IMR-90 (cell line): ENCODE measurements at regions not wholly inside any gene's neighbourhood (a gene's known extent, or its start where the extent isn't known, plus 50 kb on each side); places are given as distances from the start of the nearest gene placed in this dataset.

ENCODE experiments used
- ATAC-seq: fragments of 200-7000 bp; cut with Tn5 transposase; 2 replicates; pipeline ENCODE4 v1.9.1; 2020; ENCODE audit warnings: low read depth, mild to moderate bottlenecking, moderate library complexity
- BruUV-seq: library from RNA; stranded (reverse); fragments of 400-500 nt; replicated peaks from 2 replicates; lab custom pipeline; 2021; lab: Mats Ljungman, UMichigan
- CTCF ChIA-PET: fragments of 300-600 bp; formaldehyde crosslinking; extraction: SDS; loops from one replicate; lab custom pipeline; 2021; ENCODE audit warnings: antibody characterized with exemption; lab: Yijun Ruan, JAX
- POLR2A ChIA-PET: fragments of 300-600 bp; sonication (Branson Sonifier 250); formaldehyde crosslinking; loops from one replicate; lab custom pipeline; 2022; ENCODE audit warnings: antibody characterized with exemption; ENCODE audit not compliant: unreplicated experiment; lab: Charles Lee
- DNase-seq: peaks from one replicate; pipeline ENCODE4 v3.0.0; 2013
- H2AFZ ChIP-seq: replicated peaks from 2 replicates; pipeline ENCODE3; 2013; ENCODE audit warnings: low read length, mild to moderate bottlenecking; ENCODE audit not compliant: poor library complexity
- H2AK5ac ChIP-seq: 2 replicates; pipeline ENCODE4 v1.6.1; 2013; ENCODE audit warnings: low read depth, low read length, inconsistent platforms
- H2AK9ac ChIP-seq: replicated peaks from 2 replicates; pipeline ENCODE3; 2013; ENCODE audit warnings: mild to moderate bottlenecking, low read depth, low read length, moderate library complexity; ENCODE audit not compliant: poor library complexity
- H2BK120ac ChIP-seq: 2 replicates; pipeline ENCODE4 v1.6.1; 2013; ENCODE audit warnings: low read depth, low read length, inconsistent platforms
- H2BK15ac ChIP-seq: 3 replicates; pipeline ENCODE4 v1.6.1; 2013; ENCODE audit warnings: low read depth, low read length, inconsistent platforms
- H2BK20ac ChIP-seq: 2 replicates; pipeline ENCODE4 v1.6.1; 2013; ENCODE audit warnings: low read depth, mild to moderate bottlenecking, inconsistent platforms, low read length, moderate library complexity
- H2BK5ac ChIP-seq: 2 replicates; pipeline ENCODE4 v1.6.1; 2013; ENCODE audit warnings: mild to moderate bottlenecking, low read depth, low read length, inconsistent platforms; ENCODE audit not compliant: poor library complexity, severe bottlenecking
- H3K14ac ChIP-seq: replicated peaks from 2 replicates; pipeline ENCODE4 v1.6.1; 2013; ENCODE audit warnings: low read depth, low read length, inconsistent platforms
- H3K18ac ChIP-seq: 2 replicates; pipeline ENCODE4 v1.6.1; 2013; ENCODE audit warnings: low read depth, low read length, control low read depth
- H3K23ac ChIP-seq: 2 replicates; pipeline ENCODE4 v1.6.1; 2013; ENCODE audit warnings: low read depth, low read length, inconsistent platforms
- H3K27ac ChIP-seq: 2 replicates; pipeline ENCODE4 v1.5.1; 2013; ENCODE audit warnings: mild to moderate bottlenecking, control low read depth, low read length; ENCODE audit not compliant: insufficient read depth
- H3K27me3 ChIP-seq: 2 replicates; pipeline ENCODE4 v1.6.1; 2013; ENCODE audit warnings: low read length; ENCODE audit not compliant: control insufficient read depth, insufficient read depth
- H3K36me3 ChIP-seq: 2 replicates; pipeline ENCODE4 v1.6.1; 2013; ENCODE audit warnings: low read length, mixed read lengths; ENCODE audit not compliant: control insufficient read depth, insufficient read depth
- H3K4ac ChIP-seq: 2 replicates; pipeline ENCODE4 v1.6.1; 2013; ENCODE audit warnings: low read depth, low read length, inconsistent platforms
- H3K4me1 ChIP-seq: 2 replicates; pipeline ENCODE4 v1.6.1; 2013; ENCODE audit warnings: low read length, mixed read lengths; ENCODE audit not compliant: control insufficient read depth, insufficient read depth
- H3K4me2 ChIP-seq: 2 replicates; pipeline ENCODE4 v1.6.1; 2013; ENCODE audit warnings: low read depth, mild to moderate bottlenecking, control low read depth, low read length, moderate library complexity
- H3K4me3 ChIP-seq: 2 replicates; pipeline ENCODE4 v1.5.1; 2013; ENCODE audit warnings: low read depth, mild to moderate bottlenecking, control low read depth, low read length, moderate library complexity; ENCODE audit not compliant: insufficient read depth
- H3K56ac ChIP-seq: 2 replicates; pipeline ENCODE4 v1.6.1; 2013; ENCODE audit warnings: low read length, inconsistent platforms; ENCODE audit not compliant: insufficient read depth; ENCODE audit errors: extremely low read depth
- H3K79me1 ChIP-seq, 2 experiments: 2 replicates each; pipeline ENCODE4 v1.6.1; 2013; ENCODE audit warnings: low read length in 2 of 2, inconsistent platforms in 1 of 2, low read depth in 1 of 2
- H3K9ac ChIP-seq: 2 replicates; pipeline ENCODE4 v1.6.1; 2013; ENCODE audit warnings: low read depth, low read length, control low read depth
- H3K9me1 ChIP-seq: 2 replicates; pipeline ENCODE4 v1.6.1; 2013; ENCODE audit warnings: low read length, inconsistent platforms; ENCODE audit not compliant: insufficient read depth
- H3K9me3 ChIP-seq: 2 replicates; pipeline ENCODE4 v1.6.1; 2013; ENCODE audit warnings: low read length; ENCODE audit not compliant: control insufficient read depth, insufficient read depth
- H4K20me1 ChIP-seq: 2 replicates; pipeline ENCODE4 v1.6.1; 2013; ENCODE audit warnings: low read length, inconsistent platforms; ENCODE audit not compliant: insufficient read depth
- H4K5ac ChIP-seq: 2 replicates; pipeline ENCODE4 v1.6.1; 2013; ENCODE audit warnings: mild to moderate bottlenecking, low read depth, low read length, control low read depth
- H4K8ac ChIP-seq, 2 experiments: 2 replicates each; pipeline ENCODE4 v1.6.1; 2013; ENCODE audit warnings: low read depth in 2 of 2, low read length in 2 of 2, control low read depth in 1 of 2, inconsistent platforms in 1 of 2
- H4K91ac ChIP-seq: 2 replicates; pipeline ENCODE4 v1.6.1; 2013; ENCODE audit warnings: low read depth, low read length, inconsistent platforms; ENCODE audit not compliant: insufficient read depth
- CEBPB ChIP-seq: IDR thresholded peaks from 2 replicates; pipeline ENCODE4 v1.6.1; 2012; ENCODE audit warnings: low read depth, low read length, improper control_type of control experiment
- CHD1 ChIP-seq: IDR thresholded peaks from 2 replicates; pipeline ENCODE4 v1.6.1; 2012; ENCODE audit warnings: low read depth, low read length, improper control_type of control experiment
- MAZ ChIP-seq: IDR thresholded peaks from 2 replicates; pipeline ENCODE4 v1.6.1; 2012; ENCODE audit warnings: low read depth, mild to moderate bottlenecking, low read length, improper control_type of control experiment, moderate library complexity, borderline replicate concordance
- MXI1 ChIP-seq: IDR thresholded peaks from 2 replicates; pipeline ENCODE4 v1.6.1; 2012; ENCODE audit warnings: low read depth, mild to moderate bottlenecking, low read length, moderate library complexity, borderline replicate concordance
- POLR2A ChIP-seq: IDR thresholded peaks from 2 replicates; pipeline ENCODE4 v1.6.1; 2012; ENCODE audit warnings: mild to moderate bottlenecking, low read depth, low read length
- RAD21 ChIP-seq: IDR thresholded peaks from 2 replicates; pipeline ENCODE4 v1.6.1; 2012; ENCODE audit warnings: low read length, improper control_type of control experiment
- RFX5 ChIP-seq: IDR thresholded peaks from 2 replicates; pipeline ENCODE4 v1.8.0; 2012; ENCODE audit warnings: low read depth, mild to moderate bottlenecking, low read length, moderate library complexity
- SMC3 ChIP-seq: fragments of 150-350 bp; IDR thresholded peaks from 2 replicates; pipeline ENCODE4 v1.6.1; 2016; ENCODE audit warnings: low read depth, mild to moderate bottlenecking, antibody characterized with exemption, low read length, moderate library complexity
- WGBS, 2 experiments: methylation state at CpG; one replicate each; pipeline versions ENCODE4 v1.1.5 to v1.1.7; 2013; ENCODE audit warnings: missing lambda C conversion rate in 2 of 2; ENCODE audit not compliant: insufficient read length in 1 of 2; ENCODE audit errors: extremely low coverage in 2 of 2; 5-methylcytosine and 5-hydroxymethylcytosine counted together
- dilution Hi-C: fragments of 300-500 bp; cut with HindIII; formaldehyde crosslinking; loops from one replicate; pipeline ENCODE4 v1.14.3; 2018; ENCODE audit warnings: low sequenced_read_pairs; ENCODE audit not compliant: unreplicated experiment
- in situ Hi-C: fragments of 300-500 bp; cut with MboI; formaldehyde crosslinking; loops from 3 replicates; pipeline ENCODE4 v1.14.3; 2019; ENCODE audit warnings: low sequenced_read_pairs, inconsistent platforms, mixed read lengths
- intact Hi-C: fragments of 100-400 bp; cut with micrococcal nuclease; formaldehyde crosslinking; loops from 2 replicates; pipeline ENCODE4 v1.10.0; 2022
- TF ChIP-seq, protein P1 (sequence below): fragments of 150-350 bp; IDR thresholded peaks from 2 replicates; pipeline ENCODE4 v1.6.1; 2016; ENCODE audit warnings: low read depth, mild to moderate bottlenecking, low read length, moderate library complexity, borderline replicate concordance
- TF ChIP-seq, protein P2 (sequence below): conservative IDR thresholded peaks from 2 replicates; pipeline ENCODE4 v1.5.1; 2012; ENCODE audit warnings: mild to moderate bottlenecking, low read depth, low read length, improper control_type of control experiment

DNA sequence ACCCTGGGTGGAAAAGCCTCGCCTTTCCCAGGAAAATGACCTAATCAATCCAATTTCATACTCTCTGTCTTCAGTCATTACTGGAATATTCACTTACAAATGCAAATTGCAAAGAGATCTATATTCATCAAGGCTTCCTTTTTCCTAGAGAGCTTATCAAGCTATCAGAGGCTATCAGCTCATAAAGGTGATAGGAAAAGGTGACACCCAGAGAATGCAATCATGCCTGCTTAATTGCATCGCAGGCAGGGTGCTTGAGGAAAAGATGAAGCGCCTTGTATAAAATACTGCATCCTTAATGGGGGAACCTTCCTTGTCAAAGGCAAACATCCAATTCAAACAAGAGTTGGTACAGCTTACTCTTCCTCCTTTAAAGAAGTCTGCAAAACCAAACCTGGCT is 59.7 kb downstream of the SHANK2 start:
- no peak overlapping the region for H3K18ac ChIP-seq
- H2AK9ac ChIP-seq = no peak overlapping the region
- no peak overlapping the region for H3K9ac ChIP-seq
- no peak overlapping the region for H2BK120ac ChIP-seq
- H2BK5ac ChIP-seq = no peak overlapping the region
- H3K4me2 ChIP-seq = no peak overlapping the region
- no peak overlapping the region for H3K23ac ChIP-seq
- peaks cover 5% of the 10 kb centered on the region for H3K36me3 ChIP-seq
- H3K56ac ChIP-seq = no peak overlapping the region
- no peaks in the 10 kb centered on the region; the same call in 1 of the 2 replicates for H4K20me1 ChIP-seq
- CTCF ChIA-PET = no interaction called here
- H3K27me3 ChIP-seq = no peaks in the 10 kb centered on the region
- DNase-seq (no peak), ATAC-seq (no peak)
- no peak overlapping the region for H2AK5ac ChIP-seq
- peaks cover under 1% of the 10 kb centered on the region; the same call in 1 of the 2 replicates for H3K4me1 ChIP-seq
- H2BK15ac ChIP-seq = no peak overlapping the region
- in situ Hi-C loops (no loop called here), dilution Hi-C loops (no loop called here), intact Hi-C loops (no loop called here)
- H2AFZ ChIP-seq = no peak overlapping the region
- no peak overlapping the region for H3K4me3 ChIP-seq
- H4K91ac ChIP-seq = no peak overlapping the region
- H2BK20ac ChIP-seq = no peak overlapping the region
- H3K14ac ChIP-seq = no peak overlapping the region
- H3K4ac ChIP-seq = no peak overlapping the region
- no peak overlapping the region for H4K8ac ChIP-seq
- H3K9me1 ChIP-seq = no peaks in the 10 kb centered on the region
- BruUV-seq = no TSS peak
- POLR2A ChIA-PET = no interaction called here
- WGBS, 2 experiments = no CpG with 5 or more reads among the region's 3 CpGs
- H4K5ac ChIP-seq = no peak overlapping the region
- no peaks in the 10 kb centered on the region for H3K79me1 ChIP-seq
- H3K9me3 ChIP-seq = no peaks in the 10 kb centered on the region
- TF ChIP-seq, protein P1, sequence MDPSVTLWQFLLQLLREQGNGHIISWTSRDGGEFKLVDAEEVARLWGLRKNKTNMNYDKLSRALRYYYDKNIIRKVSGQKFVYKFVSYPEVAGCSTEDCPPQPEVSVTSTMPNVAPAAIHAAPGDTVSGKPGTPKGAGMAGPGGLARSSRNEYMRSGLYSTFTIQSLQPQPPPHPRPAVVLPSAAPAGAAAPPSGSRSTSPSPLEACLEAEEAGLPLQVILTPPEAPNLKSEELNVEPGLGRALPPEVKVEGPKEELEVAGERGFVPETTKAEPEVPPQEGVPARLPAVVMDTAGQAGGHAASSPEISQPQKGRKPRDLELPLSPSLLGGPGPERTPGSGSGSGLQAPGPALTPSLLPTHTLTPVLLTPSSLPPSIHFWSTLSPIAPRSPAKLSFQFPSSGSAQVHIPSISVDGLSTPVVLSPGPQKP = no peak
- TF ChIP-seq MAZ = no peak
- TF ChIP-seq CEBPB = no peak
- no peak for TF ChIP-seq SMC3
- TF ChIP-seq MXI1 = no peak
- TF ChIP-seq, protein P2, sequence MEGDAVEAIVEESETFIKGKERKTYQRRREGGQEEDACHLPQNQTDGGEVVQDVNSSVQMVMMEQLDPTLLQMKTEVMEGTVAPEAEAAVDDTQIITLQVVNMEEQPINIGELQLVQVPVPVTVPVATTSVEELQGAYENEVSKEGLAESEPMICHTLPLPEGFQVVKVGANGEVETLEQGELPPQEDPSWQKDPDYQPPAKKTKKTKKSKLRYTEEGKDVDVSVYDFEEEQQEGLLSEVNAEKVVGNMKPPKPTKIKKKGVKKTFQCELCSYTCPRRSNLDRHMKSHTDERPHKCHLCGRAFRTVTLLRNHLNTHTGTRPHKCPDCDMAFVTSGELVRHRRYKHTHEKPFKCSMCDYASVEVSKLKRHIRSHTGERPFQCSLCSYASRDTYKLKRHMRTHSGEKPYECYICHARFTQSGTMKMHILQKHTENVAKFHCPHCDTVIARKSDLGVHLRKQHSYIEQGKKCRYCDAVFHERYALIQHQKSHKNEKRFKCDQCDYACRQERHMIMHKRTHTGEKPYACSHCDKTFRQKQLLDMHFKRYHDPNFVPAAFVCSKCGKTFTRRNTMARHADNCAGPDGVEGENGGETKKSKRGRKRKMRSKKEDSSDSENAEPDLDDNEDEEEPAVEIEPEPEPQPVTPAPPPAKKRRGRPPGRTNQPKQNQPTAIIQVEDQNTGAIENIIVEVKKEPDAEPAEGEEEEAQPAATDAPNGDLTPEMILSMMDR = no peak
- TF ChIP-seq RAD21 = no peak
- no peak for TF ChIP-seq CHD1
- TF ChIP-seq RFX5 = no peak
- TF ChIP-seq POLR2A = no peak
- no peak overlapping the region for H3K27ac ChIP-seq
